Activated T-helper 1 cell treated with anti-CD3 and anti-CD28 coated beads, Interleukin-2, amount 50 U/mL, for 16 hours (primary cell): ENCODE measurements at regions not wholly inside any gene's neighbourhood (a gene's known extent, or its start where the extent isn't known, plus 50 kb on each side); places are given as distances from the start of the nearest gene placed in this dataset.

Experiments used
- DNase-seq, 2 donors: peaks; one replicate each; pipeline ENCODE4 v3.0.0-alpha.2; 2020; ENCODE audit warnings: low read depth in 1 of 2, low spot score in 1 of 2

DNA sequence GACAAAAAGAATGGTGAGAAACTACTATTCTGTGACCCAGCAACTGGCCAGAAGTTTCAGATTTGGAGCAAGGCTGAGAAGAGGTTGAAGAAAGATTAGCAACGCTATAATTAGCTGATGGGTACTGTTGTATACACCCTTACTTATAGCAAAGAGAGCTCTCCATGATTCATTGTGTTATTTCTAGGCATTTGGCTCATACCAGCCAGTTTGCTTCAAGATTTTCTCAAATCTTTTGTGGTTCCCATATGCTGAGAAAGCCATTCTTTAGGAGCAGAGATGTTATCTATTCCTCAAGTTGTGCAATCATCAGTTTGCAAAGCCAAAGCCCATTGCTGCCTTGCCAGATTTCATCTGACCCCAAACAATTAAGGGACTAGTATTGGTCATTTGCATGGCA lies 179.4 kb downstream of the ETS1 start:
- DNase-seq: no peak

DNA sequence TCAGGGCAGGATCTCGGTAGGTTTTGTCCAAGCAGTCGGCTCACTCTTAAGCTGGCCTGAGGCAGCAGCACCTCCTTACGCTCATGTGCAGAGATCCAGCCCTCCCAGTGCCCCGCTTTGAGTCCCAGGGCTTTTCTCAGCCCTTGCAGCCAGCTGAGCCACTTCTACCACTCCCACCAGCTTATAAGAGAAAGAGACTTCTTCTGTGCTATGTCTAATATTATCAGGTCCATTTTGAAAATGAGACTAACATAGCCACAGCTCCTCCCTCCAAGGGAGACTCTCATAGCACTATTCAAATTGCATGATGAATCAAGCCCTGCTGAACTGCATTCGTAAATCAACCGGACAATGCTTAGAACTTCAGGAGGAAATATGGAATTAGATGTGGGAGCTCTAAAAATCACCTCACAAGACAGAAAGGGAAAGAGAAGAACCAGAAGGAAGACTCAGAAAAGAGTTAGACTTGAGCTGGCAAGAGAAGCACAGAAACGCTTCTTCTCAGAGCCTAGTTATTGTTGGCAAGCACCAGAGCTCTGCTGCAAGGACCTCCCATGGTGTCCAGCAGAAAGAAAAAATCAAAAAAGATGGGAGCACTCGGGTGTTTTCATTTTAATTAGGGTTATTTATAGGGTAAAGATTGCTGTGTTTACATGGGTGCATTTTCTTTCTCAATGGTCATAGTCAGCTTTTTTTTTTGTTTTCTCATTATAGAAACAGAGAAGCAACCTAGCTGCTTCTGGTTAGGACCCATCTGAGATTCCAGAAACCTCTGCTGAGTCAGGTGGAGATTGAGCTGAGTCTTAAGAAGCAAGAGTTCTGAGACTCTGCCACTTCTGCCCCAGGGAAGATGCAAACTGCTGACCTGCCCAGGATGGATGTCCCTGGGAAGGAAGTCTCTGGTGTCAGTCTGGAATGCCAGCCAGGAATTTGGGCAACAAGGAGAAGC lies 181.4 kb downstream of the ETS1 start:
- no peak for DNase-seq

DNA sequence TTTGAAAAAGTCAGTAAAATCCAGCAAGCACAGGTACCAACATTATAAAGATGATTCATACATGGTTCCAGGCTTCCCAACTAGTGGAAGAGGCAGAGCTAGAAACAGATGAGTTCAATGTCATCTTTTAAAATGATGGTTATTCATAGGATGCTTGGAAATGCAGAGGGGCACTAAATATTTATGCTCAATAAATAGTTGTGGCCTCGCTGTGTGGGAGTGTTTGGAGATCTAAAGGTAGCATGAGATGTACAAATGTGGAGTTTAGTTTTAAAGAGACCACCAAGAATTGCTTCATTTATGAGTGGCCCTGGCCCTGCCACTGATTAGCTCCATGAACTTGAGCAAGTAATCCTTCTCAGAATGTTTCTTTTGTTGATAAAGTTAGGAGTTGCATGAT lies 182.2 kb downstream of the ETS1 start:
- DNase-seq: no peak

DNA sequence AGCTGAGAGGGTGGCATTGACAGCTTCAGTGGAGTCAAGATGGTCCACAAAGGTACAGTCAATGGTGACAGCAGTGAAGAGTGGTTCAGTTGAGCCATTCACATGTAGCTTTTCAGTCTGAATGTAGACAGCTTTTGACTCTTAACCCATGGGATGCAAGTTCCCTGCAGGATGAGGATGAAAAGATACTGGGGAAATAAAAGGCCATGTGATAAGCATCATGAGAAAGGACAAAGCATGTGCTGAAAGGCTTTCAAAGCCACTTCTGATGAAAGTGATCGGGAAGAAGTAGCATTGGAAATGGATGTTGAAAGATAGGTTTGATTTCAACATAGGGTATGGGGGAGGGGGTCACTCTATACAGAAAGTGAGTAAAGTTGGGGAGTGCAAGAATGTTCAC lies 182.9 kb downstream of the ETS1 start:
- DNase-seq: no peak

DNA sequence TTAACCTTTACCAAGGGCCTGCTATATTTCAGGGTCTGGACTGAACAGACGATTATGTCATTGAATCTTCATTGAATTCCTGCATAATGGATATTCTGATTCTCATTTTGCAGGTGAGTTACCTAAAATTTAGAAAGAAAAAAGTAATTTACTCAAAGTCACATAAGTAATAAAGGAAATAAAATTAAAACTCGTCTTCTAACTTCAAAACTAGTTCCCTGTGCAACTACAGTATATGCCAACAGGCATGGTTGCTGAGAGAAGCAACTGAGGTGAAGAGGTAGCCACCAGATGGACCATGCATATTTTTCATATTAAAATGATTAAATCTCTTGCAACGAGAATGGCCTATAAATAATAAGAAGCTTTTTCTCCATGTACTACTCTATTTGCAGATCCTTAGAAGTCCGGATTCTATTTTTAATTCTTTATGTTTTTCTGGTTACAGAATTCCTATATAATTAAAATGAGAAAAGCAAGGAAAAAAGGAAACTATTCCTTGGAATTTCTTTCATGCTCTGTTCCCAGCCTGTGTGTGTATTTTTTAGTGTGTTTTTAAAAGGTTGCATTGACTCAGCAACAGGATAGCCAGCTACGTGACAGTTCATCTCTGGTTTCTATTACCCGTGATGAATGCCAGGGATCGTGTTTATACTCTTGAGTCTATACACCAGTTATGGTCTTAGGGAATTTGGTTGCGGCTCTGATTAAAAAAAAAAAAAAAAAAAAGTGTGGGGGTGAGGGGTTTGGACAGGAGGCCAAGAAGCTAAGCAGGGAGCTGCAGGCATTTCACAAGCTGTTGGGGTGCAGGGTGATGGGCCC lies 186.8 kb downstream of the ETS1 start:
- DNase-seq: no peak

DNA sequence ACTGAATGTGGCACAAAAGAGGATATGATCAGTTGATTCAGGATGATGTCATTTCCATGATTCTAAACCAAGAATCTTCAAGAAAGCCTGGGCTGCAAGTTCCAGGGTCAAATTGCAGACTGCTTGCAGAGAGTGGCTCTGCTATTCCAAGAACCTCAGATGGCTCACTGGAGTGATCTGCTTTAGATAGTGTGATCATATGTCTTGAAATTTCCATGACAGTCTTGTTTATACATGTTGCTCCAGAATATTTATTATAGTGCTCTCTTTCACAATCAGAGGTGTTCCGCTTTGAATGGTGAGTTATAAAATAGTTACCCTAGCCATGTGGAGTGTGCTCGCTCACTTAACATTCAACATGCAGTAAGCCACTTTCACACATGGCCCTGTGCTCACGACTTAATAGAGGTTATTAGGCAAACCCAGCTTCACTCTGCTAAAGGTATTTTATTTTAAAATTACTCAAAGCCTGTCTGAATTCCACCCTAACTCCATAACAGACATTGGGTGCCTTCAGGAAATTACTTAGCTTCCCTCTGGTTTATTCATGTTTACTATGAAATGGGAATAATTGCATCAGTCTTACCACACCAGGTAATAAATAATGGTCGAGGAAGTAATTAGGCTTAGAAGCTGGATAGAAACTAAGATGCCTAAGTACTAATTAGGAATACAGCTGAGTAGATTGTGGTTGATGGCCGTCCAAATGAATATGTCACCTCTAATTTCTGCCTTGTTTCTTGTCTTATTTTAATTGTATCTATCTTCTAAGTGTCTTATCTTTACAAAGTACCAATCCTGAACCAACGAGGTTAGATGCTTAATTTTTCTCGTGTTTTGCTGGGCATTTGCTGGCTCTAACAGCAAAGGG lies 187.9 kb downstream of the ETS1 start:
- no peak for DNase-seq

DNA sequence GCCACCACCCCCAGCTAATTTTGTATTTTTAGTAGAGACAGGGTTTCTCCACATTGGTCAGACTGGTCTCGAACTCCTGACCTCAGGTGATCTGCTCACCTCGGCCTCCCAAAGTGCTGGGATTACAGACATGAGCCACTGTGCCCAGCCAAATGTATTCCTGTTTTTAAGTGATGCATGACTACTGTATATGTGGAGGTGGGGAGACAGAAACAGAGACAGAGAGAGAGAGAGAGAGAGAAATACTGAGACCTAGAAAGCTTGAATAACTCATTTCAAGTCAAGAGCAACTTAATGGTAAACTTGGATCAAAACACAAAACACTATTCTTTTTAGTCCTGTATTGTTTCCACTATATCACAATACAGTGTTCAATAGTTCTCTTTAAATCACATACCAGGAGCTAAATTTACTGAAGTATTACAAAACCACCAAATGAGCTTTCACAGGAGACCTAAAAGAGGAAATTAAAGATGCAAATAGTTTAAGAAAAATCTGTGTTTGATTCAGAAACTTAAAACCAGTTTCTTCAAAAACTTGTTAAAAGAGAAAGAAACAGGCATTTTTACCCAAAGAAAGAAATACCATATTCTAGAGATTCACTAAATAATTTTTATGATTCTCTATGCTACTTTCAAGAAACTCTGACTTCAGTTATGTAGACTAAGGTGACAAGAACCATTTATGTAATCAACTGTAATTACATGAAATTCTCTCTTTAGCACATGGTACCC lies 188.7 kb downstream of the ETS1 start:
- DNase-seq: no peak

DNA sequence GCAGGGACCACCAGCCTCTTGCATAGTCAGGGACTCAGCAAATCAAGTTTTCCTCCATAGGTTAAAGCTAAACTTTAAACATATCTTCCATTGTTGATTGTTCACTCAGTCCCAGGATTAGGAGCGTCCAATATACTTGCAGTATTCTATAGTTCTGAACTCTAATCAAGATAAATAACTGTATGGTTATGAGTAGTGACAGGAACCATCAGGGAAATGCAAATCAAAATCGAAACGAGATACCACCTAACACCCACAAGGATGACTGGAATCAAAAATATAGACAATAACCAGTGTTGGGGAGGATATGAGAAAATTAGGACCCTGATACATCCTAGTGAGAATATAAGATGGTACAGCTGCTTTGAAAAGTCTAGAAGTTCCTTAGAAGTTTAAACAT lies 190.0 kb downstream of the ETS1 start:
- DNase-seq: no peak

DNA sequence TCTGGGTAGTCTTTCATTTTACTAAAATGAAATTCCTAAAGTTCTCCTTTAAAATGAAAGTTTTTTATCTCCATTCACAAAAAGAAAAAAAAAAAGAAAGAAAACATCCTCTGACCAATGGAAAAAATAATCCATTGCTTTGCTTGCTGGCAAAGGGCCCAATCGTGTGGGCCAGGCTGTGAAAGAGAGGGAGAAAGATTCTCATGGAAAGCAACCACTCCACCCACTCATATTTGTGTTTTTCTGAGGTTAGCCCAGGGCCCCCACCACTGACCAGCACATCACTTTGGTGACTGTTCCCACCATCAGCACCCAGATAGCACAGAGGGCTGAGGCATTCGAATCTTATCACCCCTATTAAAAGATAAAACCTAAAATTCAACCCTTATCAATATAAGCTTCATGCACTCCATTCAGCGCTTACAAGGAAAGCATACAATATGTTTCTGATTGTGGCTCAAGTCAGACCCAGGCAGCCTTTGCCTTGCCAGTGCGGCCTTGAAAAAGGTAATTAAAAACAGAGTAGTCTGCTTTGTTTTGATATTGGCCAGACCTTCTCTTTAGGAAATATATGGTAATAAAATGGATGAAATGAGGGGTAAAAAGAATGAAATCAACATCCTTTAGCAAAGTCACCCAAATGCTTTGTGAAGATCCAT lies 192.8 kb downstream of the ETS1 start:
- DNase-seq: no peak

DNA sequence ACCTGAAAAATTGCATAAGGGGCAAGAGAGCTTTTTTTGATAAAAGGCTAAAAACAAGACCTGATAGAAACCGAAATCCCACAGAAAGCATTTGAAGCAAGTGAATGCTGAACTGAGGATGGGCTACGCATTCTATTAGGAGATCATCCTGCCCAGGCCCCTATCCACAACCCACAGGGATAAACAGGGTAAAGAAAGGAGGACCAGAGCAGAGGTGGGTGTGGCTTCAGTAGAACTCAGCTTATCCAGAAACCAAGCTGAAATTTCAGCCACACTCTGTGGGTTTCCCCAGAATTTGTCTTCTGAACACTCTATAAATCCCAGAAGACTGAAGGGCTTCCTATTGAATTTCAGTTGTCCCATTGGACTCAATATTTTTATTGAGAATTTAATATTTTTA lies 195.1 kb downstream of the ETS1 start:
- no peak for DNase-seq

DNA sequence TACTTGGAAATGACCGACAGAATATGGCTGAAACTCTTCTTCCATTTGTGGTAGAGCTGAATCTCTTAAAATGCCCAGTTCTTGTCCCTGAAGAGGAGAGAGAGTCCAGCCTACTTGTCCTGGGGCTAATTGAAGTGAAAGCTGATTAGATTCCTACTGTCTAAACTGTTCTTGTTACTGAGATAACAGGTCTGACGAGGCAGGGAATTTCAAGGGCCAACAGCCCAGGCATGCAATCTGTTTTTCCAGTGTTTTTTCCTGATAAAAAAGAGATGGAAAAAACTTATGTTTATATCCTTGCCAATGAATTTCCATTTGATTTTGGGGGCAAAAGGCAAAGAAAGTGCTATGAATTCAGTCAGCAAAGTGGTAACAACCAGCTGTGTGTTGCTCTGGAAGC lies 195.5 kb downstream of the ETS1 start:
- DNase-seq: no peak

DNA sequence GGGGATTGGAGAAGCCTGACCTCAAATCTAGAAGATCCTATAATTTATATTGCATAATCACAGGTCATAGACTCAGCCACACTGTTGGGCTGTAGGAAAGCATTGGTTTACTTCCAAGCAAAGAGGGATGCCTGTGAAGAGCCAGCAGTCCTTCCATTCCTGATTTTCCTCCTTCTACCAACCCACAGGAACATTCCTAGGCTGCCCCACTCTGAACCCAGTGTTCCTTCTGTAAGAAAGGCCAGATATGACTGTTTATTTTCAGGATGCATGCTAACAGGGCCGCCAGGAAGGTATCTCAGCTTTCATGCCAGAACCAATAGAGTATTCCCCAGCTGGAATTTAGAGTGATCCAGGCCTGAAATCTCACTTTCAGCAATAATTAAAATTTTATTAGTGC lies 197.1 kb downstream of the ETS1 start:
- no peak for DNase-seq

DNA sequence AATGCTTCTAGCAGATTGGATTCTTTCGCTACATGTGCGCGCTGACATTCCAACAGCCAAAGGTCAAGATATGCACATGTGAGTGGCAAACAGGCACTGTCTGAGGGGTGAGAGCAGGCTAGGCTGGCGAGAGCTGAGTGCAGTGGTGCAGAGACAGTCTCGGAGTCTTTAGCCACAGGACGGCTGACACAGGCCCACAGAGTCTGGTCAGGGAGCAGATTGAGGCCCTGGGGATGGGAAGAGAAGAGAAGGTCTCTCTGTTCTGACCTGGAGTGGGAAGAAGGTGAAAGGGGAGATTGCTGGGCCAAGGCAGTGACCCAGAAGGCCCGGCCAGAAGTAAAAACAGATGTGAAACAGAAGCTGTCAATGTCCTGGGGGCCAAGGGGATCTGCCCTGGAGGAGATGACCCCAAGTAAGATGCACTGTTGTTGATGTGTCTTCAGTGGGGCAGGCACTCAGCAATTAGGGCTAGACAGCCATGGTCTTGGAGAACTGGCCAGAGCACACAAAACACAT lies 197.8 kb downstream of the ETS1 start:
- DNase-seq: no peak

DNA sequence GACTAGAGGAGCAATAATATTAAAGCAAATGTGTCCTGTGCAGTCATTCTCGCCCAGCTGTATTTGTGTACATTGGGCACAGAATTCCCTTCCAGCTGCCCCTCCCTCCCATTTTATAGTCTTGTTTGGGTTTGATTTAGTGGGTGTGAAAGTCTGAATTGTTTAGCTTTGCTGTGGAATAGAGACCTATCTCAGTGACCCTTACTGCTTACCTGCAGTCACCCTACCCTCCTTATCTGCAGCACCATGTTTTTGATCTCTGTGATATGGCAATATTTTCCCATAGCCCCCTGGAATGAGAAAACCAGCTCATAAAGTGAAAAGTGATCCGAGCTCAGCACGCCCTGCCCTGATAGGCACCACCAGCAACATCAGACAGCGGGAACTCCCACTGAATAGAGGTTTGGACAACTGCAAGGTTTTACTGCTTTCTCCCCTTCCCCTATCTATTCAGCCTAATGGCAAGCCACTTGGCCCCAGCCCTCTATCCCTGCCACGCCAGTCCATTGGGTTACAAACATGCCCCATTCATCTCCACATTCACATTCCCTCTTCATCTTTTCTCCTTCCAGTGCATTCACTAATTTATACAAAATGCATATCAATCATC lies 199.0 kb downstream of the ETS1 start:
- DNase-seq: no peak

DNA sequence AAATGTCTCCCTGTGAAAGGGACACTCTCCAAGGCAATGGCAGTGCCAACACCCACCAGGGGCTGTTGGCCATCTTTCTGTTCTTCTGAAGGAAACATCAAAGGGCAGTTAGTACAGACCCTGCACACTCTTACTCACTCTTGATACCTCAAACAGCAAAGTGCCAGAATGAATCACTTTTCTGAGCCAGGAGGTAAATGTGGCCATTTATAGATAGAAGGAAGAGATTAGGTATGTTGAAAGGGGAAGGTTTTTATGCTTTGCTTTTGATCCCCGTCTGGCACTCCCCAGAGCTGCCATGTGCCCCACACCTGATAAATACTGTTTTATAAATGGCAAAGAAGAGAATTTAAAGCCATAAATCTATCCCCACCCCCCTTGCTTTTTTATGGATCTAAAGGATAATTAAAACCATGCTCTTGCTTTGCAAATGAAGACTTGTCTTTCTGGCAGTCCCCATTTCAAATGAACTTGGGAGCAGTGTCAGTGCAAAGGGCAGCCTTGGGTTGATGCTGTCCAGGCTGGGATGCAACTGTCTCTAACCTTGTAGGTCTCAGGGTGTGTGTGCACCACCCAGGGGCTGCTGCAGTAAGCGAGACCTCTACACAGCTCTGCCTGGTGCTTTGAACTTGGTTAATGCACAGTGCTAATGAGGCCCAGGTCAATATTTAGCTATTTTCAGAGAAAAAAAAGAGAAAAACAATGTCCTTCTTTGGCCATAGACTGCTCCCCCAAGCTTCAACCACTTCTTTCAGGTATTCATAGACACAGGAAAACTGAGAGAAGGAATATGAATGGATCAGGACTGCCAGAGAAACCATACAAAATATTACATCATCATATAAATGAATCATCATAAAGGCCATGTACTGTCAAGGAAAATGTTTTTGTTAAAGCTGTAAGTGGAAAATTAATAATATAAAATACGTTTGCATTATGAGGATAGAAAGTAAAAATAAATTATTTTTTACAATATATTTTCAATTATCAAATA lies 207.5 kb downstream of the ETS1 start:
- DNase-seq: no peak

DNA sequence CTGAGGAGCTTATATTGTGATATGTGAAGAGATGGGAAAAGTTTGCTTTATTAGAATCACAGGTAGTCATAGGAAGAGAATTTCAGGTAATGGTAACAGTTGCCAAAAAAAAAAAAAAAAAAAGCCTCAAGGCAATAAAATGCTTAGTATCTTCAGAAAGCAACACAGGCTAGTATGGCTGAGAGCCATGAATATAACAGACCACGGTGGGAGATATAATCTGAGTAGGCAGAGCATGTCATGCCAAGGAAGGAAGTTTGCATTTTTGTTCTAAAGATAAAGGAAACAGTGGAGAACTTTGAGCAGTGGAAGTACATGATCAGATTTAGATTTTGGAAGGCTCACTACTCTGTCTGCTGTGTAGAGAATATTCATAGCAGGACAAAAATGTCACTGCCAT lies 211.4 kb downstream of the ETS1 start:
- no peak for DNase-seq

DNA sequence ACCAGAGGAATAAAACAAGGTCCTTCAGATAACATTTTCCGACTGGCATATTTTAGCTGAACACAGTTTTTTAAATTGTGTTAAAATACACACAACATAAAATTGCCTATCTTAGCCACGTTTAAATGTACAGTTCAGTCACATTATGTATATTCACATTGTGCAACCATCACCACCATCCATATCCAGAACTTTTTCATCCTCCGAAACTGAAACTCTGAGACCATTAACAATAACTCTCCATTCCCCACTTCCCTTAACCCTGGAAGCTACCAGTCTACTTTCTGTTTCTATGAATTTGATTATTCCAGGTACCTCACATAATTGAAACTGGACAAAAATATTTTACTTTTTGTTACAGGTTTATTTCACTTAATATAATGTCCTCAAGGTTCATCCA lies 213.3 kb downstream of the ETS1 start:
- no peak for DNase-seq

DNA sequence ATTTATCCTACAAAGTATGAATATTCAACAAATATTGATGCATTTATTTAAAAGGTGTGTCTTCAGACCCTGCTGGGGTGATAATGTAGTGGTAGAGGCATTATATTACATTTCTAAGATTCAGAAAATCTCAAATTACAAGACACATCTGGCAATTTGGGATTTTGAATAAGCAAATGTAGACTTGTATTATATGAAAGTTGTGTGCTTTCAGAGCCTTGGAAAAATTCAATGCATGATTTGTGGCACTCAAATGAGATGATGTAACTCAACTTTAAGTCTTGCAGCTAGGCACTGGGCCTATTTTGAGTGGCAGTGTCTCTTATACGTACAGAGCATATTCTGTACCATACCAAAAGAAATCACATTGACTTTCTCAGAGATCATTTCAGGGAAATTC lies 214.4 kb downstream of the ETS1 start:
- no peak for DNase-seq
